Astrocyte (in vitro differentiated cells and primary cell): ENCODE measurements at regions not wholly inside any gene's neighbourhood (a gene's known extent, or its start where the extent isn't known, plus 50 kb on each side); places are given as distances from the start of the nearest gene placed in this dataset.
"Not testable (repeated sequence)": the region's sequence is repeated elsewhere in the genome, so short reads cannot be mapped to it uniquely, and the experiment has no call there.

Source experiments
- DNase-seq: peaks from one replicate; pipeline ENCODE4 v3.0.0-alpha.2; 2010; ENCODE audit warnings: low read depth
- FAIRE-seq: peaks from 2 replicates; lab custom pipeline; 2011; peaks lifted over from hg19 to GRCh38; lab: Jason Lieb, UNC
- H2AFZ ChIP-seq: 2 replicates; pipeline ENCODE4 v1.6.0; 2012; ENCODE audit warnings: low read depth, low read length, inconsistent platforms
- H3K27ac ChIP-seq: 2 replicates; pipeline ENCODE4 v1.5.1; 2011; ENCODE audit warnings: low read depth, low read length, inconsistent platforms
- H3K27me3 ChIP-seq: 2 replicates; pipeline ENCODE4 v1.6.0; 2011; ENCODE audit warnings: low read length, inconsistent platforms; ENCODE audit not compliant: insufficient read depth
- H3K36me3 ChIP-seq: 2 replicates; pipeline ENCODE4 v1.5.1; 2011; ENCODE audit warnings: low read length, inconsistent platforms; ENCODE audit not compliant: insufficient read depth
- H3K4me1 ChIP-seq: 2 replicates; pipeline ENCODE4 v1.5.1; 2011; ENCODE audit warnings: low read length, inconsistent platforms; ENCODE audit not compliant: insufficient read depth
- H3K4me2 ChIP-seq: 2 replicates; pipeline ENCODE4 v1.6.0; 2012; ENCODE audit warnings: low read length, inconsistent platforms
- H3K4me3 ChIP-seq: 2 replicates; pipeline ENCODE4 v1.5.1; 2011; ENCODE audit warnings: low read depth, mild to moderate bottlenecking, low read length, inconsistent platforms; ENCODE audit not compliant: insufficient read depth
- H3K79me2 ChIP-seq: 2 replicates; pipeline ENCODE4 v1.6.0; 2012; ENCODE audit warnings: mild to moderate bottlenecking, low read length, inconsistent platforms; ENCODE audit not compliant: insufficient read depth
- H3K9ac ChIP-seq: 2 replicates; pipeline ENCODE4 v1.6.0; 2012; ENCODE audit warnings: mild to moderate bottlenecking, low read length, inconsistent platforms
- H3K9me3 ChIP-seq: 2 replicates; pipeline ENCODE4 v1.5.1; 2012; ENCODE audit warnings: low read depth, mild to moderate bottlenecking, low read length, inconsistent platforms; ENCODE audit not compliant: insufficient read depth
- H4K20me1 ChIP-seq: 2 replicates; pipeline ENCODE4 v1.6.0; 2012; ENCODE audit warnings: low read length, inconsistent platforms; ENCODE audit not compliant: insufficient read depth
- H3K27ac Mint-ChIP-seq: one replicate; pipeline ENCODE4 v1.8.0; 2021; ENCODE audit warnings: mild to moderate bottlenecking, mixed read lengths; ENCODE audit not compliant: unreplicated experiment
- H3K27me3 Mint-ChIP-seq: one replicate; pipeline ENCODE4 v1.8.0; 2021; ENCODE audit warnings: low read depth, mixed read lengths; ENCODE audit not compliant: unreplicated experiment
- H3K36me3 Mint-ChIP-seq: one replicate; pipeline ENCODE4 v1.8.0; 2021; ENCODE audit warnings: low read depth, mixed read lengths; ENCODE audit not compliant: unreplicated experiment
- H3K4me1 Mint-ChIP-seq: one replicate; pipeline ENCODE4 v1.8.0; 2021; ENCODE audit warnings: low read depth, mixed read lengths; ENCODE audit not compliant: unreplicated experiment
- H3K4me3 Mint-ChIP-seq: one replicate; pipeline ENCODE4 v1.8.0; 2021; ENCODE audit warnings: mild to moderate bottlenecking, moderate library complexity, mixed read lengths; ENCODE audit not compliant: unreplicated experiment
- H3K9me3 Mint-ChIP-seq: one replicate; pipeline ENCODE4 v1.8.0; 2021; ENCODE audit warnings: mild to moderate bottlenecking, mixed read lengths; ENCODE audit not compliant: unreplicated experiment

GRCh38 chr7:39768439-39768838 is 145.1 kb downstream of the RALA start:
- not testable (repeated sequence) for H3K4me1 Mint-ChIP-seq, H2AFZ ChIP-seq, H3K9ac ChIP-seq, DNase-seq, H3K79me2 ChIP-seq, FAIRE-seq, H3K9me3 Mint-ChIP-seq, H3K36me3 Mint-ChIP-seq, H3K27me3 ChIP-seq, H3K9me3 ChIP-seq, H3K4me2 ChIP-seq, H3K27ac Mint-ChIP-seq, H3K27me3 Mint-ChIP-seq, H4K20me1 ChIP-seq, H3K4me1 ChIP-seq, H3K4me3 ChIP-seq, H3K27ac ChIP-seq, H3K36me3 ChIP-seq
- peak overlapping the region; percentile 67 for H3K4me3 Mint-ChIP-seq

- H2AFZ ChIP-seq, DNase-seq, H3K36me3 Mint-ChIP-seq, H3K9ac ChIP-seq, H3K4me1 Mint-ChIP-seq, H3K79me2 ChIP-seq, H3K27ac Mint-ChIP-seq, H4K20me1 ChIP-seq, H3K9me3 ChIP-seq, H3K4me3 ChIP-seq, FAIRE-seq, H3K27ac ChIP-seq, H3K27me3 Mint-ChIP-seq, H3K36me3 ChIP-seq, H3K4me3 Mint-ChIP-seq, H3K27me3 ChIP-seq, H3K9me3 Mint-ChIP-seq, H3K4me2 ChIP-seq, H3K4me1 ChIP-seq: not testable (repeated sequence)
These were observed 151.0 kb downstream of the RALA start for GRCh38 chr7:39774341-39774851.

DNA sequence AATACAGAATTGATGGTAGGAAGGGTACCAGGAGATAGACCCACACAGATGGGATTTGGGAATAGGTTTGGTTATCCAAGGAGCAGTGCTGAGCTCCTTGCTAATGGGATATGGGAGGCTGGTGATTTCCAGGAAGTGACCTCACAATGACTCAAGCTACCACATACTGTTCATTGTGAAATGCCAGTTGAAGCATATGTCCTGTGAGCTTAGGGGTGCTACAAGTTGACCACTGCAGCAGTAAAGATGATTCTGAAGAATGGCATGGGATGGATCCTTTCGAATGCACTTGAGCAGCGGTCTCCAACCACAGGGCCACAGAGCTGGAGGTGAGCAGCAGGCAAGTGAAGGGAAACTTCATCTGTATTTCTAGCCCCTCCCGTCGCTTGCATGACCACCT is 158.2 kb downstream of the RALA start:
- not testable (repeated sequence) for FAIRE-seq, H3K79me2 ChIP-seq, H3K9me3 Mint-ChIP-seq, H3K4me2 ChIP-seq, H3K27me3 ChIP-seq, H3K36me3 Mint-ChIP-seq, H3K4me1 ChIP-seq, H3K27me3 Mint-ChIP-seq, H3K9me3 ChIP-seq, H3K27ac ChIP-seq, H3K9ac ChIP-seq, H3K4me3 Mint-ChIP-seq, H3K4me1 Mint-ChIP-seq, H2AFZ ChIP-seq, H4K20me1 ChIP-seq, H3K4me3 ChIP-seq, H3K36me3 ChIP-seq, H3K27ac Mint-ChIP-seq
- DNase-seq: peak; percentile 41

DNA sequence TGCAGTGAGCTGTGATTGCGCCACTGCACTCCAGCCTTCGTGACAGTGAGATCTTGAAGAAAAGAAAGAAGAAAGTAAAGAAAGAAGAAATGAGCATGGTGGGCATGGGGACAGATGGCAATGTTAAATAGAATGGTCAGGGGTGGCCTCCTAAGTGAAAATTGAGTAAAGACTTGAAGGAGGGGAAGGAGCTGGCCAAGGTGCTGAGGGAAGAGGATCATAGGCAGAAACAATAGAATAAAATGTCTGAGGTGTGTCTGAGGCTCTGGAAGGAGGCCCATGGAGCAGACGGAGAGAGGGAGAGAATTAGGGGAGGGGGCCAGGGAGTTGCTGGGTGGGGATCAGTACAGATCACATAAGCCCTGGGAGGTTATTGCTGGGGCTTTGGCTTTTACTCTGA is 163.1 kb downstream of the RALA start:
- not testable (repeated sequence) for H4K20me1 ChIP-seq, H3K36me3 ChIP-seq, H3K36me3 Mint-ChIP-seq, H3K4me3 ChIP-seq, H3K27me3 ChIP-seq, H3K4me1 Mint-ChIP-seq, H3K27ac Mint-ChIP-seq, H3K9ac ChIP-seq, H3K4me3 Mint-ChIP-seq, H2AFZ ChIP-seq, DNase-seq, H3K9me3 ChIP-seq, H3K4me2 ChIP-seq, H3K27ac ChIP-seq, H3K27me3 Mint-ChIP-seq, H3K79me2 ChIP-seq, H3K4me1 ChIP-seq, FAIRE-seq, H3K9me3 Mint-ChIP-seq

DNA sequence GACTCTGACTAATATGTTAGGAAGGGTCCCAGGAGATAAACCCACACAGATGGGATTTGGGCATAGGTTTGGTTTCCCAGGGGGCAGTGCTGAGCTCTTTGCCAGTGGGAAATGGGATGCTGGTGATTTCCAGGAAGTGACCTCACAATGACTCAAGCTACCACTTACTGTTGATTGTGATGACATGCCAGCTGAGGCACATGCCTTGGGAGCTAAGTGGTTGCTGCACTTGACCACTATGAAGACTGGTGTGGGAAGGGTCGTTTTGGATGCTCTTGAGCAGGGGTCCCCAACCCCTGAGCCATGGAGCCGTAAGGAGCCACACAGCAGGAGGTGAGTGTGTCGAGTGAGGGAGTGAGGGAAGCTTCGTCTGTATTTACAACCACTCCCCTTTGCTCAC is 159.0 kb upstream of the CDK13 start:
- H3K4me3 Mint-ChIP-seq: not testable (repeated sequence)

DNA sequence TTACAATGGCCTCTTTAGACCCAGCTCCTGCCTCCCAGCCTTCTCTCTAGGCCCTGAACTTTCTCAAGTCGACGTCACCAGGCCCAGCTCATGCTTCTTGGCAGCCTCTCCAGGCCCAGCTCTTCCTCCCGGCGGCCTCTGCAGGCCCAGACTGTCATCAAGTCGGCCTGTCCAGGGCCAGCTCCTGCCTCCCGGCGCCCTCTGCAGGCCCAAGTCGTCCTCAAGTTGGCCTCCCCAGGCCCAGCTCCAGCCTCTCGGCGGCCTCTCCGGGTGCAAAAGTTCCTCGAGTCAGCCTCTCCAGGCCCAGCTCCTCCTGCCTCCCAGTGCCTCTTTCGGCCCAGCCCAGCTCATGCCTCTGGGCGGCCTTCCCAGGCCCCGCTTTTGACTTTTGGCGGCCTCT is 158.1 kb upstream of the CDK13 start:
- not testable (repeated sequence) for H3K9ac ChIP-seq, H3K9me3 Mint-ChIP-seq, H2AFZ ChIP-seq, H3K79me2 ChIP-seq, H3K27ac ChIP-seq, DNase-seq, H3K4me3 ChIP-seq, H3K4me2 ChIP-seq, FAIRE-seq, H3K27me3 ChIP-seq, H3K4me1 ChIP-seq, H3K9me3 ChIP-seq, H3K4me3 Mint-ChIP-seq, H3K36me3 Mint-ChIP-seq, H3K27me3 Mint-ChIP-seq, H4K20me1 ChIP-seq, H3K36me3 ChIP-seq, H3K27ac Mint-ChIP-seq, H3K4me1 Mint-ChIP-seq

More for the DNA sequence above, 159.0 kb upstream of the CDK13 start:
- not testable (repeated sequence) for H3K9me3 Mint-ChIP-seq, H3K4me3 ChIP-seq, H3K4me1 Mint-ChIP-seq, H3K36me3 Mint-ChIP-seq, H3K79me2 ChIP-seq, H2AFZ ChIP-seq, H3K4me2 ChIP-seq, H3K27ac ChIP-seq, H3K9me3 ChIP-seq, H3K27me3 ChIP-seq, H4K20me1 ChIP-seq, H3K36me3 ChIP-seq, H3K4me1 ChIP-seq, FAIRE-seq, H3K27ac Mint-ChIP-seq, H3K9ac ChIP-seq, H3K27me3 Mint-ChIP-seq
- DNase-seq: peak; percentile 9
